SU-DHL-6 (cell line): ENCODE measurements at regions not wholly inside any gene's neighbourhood (a gene's known extent, or its start where the extent isn't known, plus 50 kb on each side); places are given as distances from the start of the nearest gene placed in this dataset.

Source experiments
- H2AFZ ChIP-seq: fragments of 200-600 bp; sonication (generic); 2 replicates; pipeline ENCODE4 v1.6.1; 2014; ENCODE audit warnings: low read depth, mild to moderate bottlenecking, moderate library complexity, mixed read lengths, antibody characterized with exemption, low read length; ENCODE audit not compliant: severe bottlenecking
- H3F3A ChIP-seq: fragments of 200-600 bp; shearing (Covaris generic); 2 replicates; pipeline ENCODE4 v1.6.0; 2016; ENCODE audit warnings: antibody characterized with exemption, mild to moderate bottlenecking; ENCODE audit not compliant: insufficient read depth
- H3K27ac ChIP-seq: fragments of 200-600 bp; sonication (generic); 2 replicates; pipeline ENCODE4 v1.5.1; 2016; ENCODE audit warnings: low read depth, mild to moderate bottlenecking, low read length, moderate library complexity, mixed read lengths
- H3K27me3 ChIP-seq: fragments of 200-600 bp; sonication (generic), shearing (Covaris generic); 2 replicates; pipeline ENCODE4 v1.6.0; 2014; ENCODE audit warnings: mild to moderate bottlenecking, low read length
- H3K36me3 ChIP-seq: fragments of 200-600 bp; sonication (generic); 2 replicates; pipeline ENCODE4 v1.6.1; 2014; ENCODE audit warnings: mild to moderate bottlenecking, low read length, mixed read lengths
- H3K4me2 ChIP-seq: fragments of 300-600, 200-600 bp; shearing (Covaris generic), sonication (generic); 2 replicates; pipeline ENCODE4 v1.6.0; 2014; ENCODE audit warnings: low read length, low read depth, mild to moderate bottlenecking; ENCODE audit not compliant: poor library complexity, severe bottlenecking
- H3K4me3 ChIP-seq: fragments of 200-600 bp; sonication (generic); 2 replicates; pipeline ENCODE4 v1.5.1; 2014; ENCODE audit warnings: antibody characterized with exemption, low read length, mild to moderate bottlenecking, mixed read lengths; ENCODE audit not compliant: insufficient read depth, poor library complexity, severe bottlenecking
- H3K79me2 ChIP-seq: fragments of 200-600 bp; sonication (generic); 2 replicates; pipeline ENCODE4 v1.6.1; 2014; ENCODE audit warnings: mild to moderate bottlenecking, low read length, moderate library complexity; ENCODE audit not compliant: insufficient read depth
- H3K9ac ChIP-seq: fragments of 200-600 bp; sonication (generic); 2 replicates; pipeline ENCODE4 v1.7.0; 2014; ENCODE audit warnings: mild to moderate bottlenecking, low read length
- H3K9me2 ChIP-seq: fragments of 200-600 bp; sonication (generic); replicated peaks from 2 replicates; pipeline ENCODE4 v1.6.1; 2014; ENCODE audit warnings: low read length; ENCODE audit not compliant: insufficient read depth
- H3K9me3 ChIP-seq: fragments of 200-600 bp; sonication (generic); 2 replicates; pipeline ENCODE4 v1.6.1; 2014; ENCODE audit warnings: low read length, mixed read lengths; ENCODE audit not compliant: insufficient read depth
- H4K20me1 ChIP-seq: fragments of 200-600 bp; sonication (generic); 2 replicates; pipeline ENCODE4 v1.6.1; 2014; ENCODE audit warnings: low read depth, mild to moderate bottlenecking, antibody characterized with exemption, low read length, moderate library complexity, mixed read lengths
- CTCF ChIP-seq: fragments of 200-600 bp; sonication (generic); IDR thresholded peaks from one replicate; pipeline ENCODE4 v1.5.1; 2017; ENCODE audit warnings: antibody characterized with exemption, mild to moderate bottlenecking, low read length, moderate library complexity; ENCODE audit not compliant: insufficient read depth, poor library complexity, severe bottlenecking
- EZH2phosphoT487 ChIP-seq: fragments of 200-600 bp; sonication (generic), shearing (Covaris generic); conservative IDR thresholded peaks from 2 replicates; pipeline ENCODE4 v1.6.1; 2018; ENCODE audit warnings: mild to moderate bottlenecking, antibody characterized with exemption, low read length, moderate library complexity, mixed read lengths

GRCh38 chr16:66113223-66113622 lies 253.3 kb upstream of the CDH5 start:
- H4K20me1 ChIP-seq, result no peaks in the 10 kb centered on the region
- no peak overlapping the region for H3K9ac ChIP-seq
- H2AFZ ChIP-seq, result no peak overlapping the region
- H3K9me3 ChIP-seq, result no peaks in the 10 kb centered on the region
- no peak overlapping the region for H3K27ac ChIP-seq
- TF ChIP-seq CTCF, result no peak
- no peak for TF ChIP-seq EZH2phosphoT487
- H3K4me2 ChIP-seq, result no peak overlapping the region
- H3K9me2 ChIP-seq, result no peaks in the 10 kb centered on the region
- H3F3A ChIP-seq, result no peaks in the 10 kb centered on the region
- H3K79me2 ChIP-seq, result no peaks in the 10 kb centered on the region
- H3K27me3 ChIP-seq, result no peaks in the 10 kb centered on the region
- no peaks in the 10 kb centered on the region for H3K36me3 ChIP-seq
- no peak overlapping the region for H3K4me3 ChIP-seq

GRCh38 chr16:66109677-66110076 lies 256.8 kb upstream of the CDH5 start:
- Histone ChIP-seq H3K4me3 (no peak overlapping the region), H3K27ac (no peak overlapping the region), H2AFZ (no peak overlapping the region), H3K36me3 (no peaks in the 10 kb centered on the region), H3K4me2 (no peak overlapping the region), H3K9me2 (no peaks in the 10 kb centered on the region), H4K20me1 (no peaks in the 10 kb centered on the region), H3K27me3 (no peaks in the 10 kb centered on the region), H3F3A (no peaks in the 10 kb centered on the region), H3K9me3 (no peaks in the 10 kb centered on the region), H3K79me2 (no peaks in the 10 kb centered on the region), H3K9ac (no peak overlapping the region)
- TF ChIP-seq EZH2phosphoT487 (no peak), CTCF (no peak)

- Histone ChIP-seq H3K4me2 (no peak overlapping the region), H3K79me2 (no peaks in the 10 kb centered on the region), H4K20me1 (no peaks in the 10 kb centered on the region), H3K9me3 (no peaks in the 10 kb centered on the region), H3K9me2 (no peaks in the 10 kb centered on the region), H2AFZ (no peak overlapping the region), H3F3A (no peaks in the 10 kb centered on the region), H3K9ac (no peak overlapping the region), H3K36me3 (no peaks in the 10 kb centered on the region), H3K27me3 (no peaks in the 10 kb centered on the region), H3K27ac (no peak overlapping the region), H3K4me3 (no peak overlapping the region)
- TF ChIP-seq CTCF (no peak), EZH2phosphoT487 (no peak)
These were observed 258.8 kb upstream of the CDH5 start for GRCh38 chr16:66107661-66108060.

GRCh38 chr16:66103211-66103610 lies 263.3 kb upstream of the CDH5 start:
- H3K9ac ChIP-seq, result no peak overlapping the region
- no peaks in the 10 kb centered on the region for H3F3A ChIP-seq
- no peak overlapping the region for H3K4me3 ChIP-seq
- TF ChIP-seq CTCF, result no peak
- no peak for TF ChIP-seq EZH2phosphoT487
- no peaks in the 10 kb centered on the region for H3K79me2 ChIP-seq
- H3K36me3 ChIP-seq, result no peaks in the 10 kb centered on the region
- H3K27ac ChIP-seq, result no peak overlapping the region
- no peaks in the 10 kb centered on the region for H3K27me3 ChIP-seq
- no peaks in the 10 kb centered on the region for H3K9me2 ChIP-seq
- no peaks in the 10 kb centered on the region for H4K20me1 ChIP-seq
- H3K4me2 ChIP-seq, result no peak overlapping the region
- H2AFZ ChIP-seq, result no peak overlapping the region
- H3K9me3 ChIP-seq, result no peaks in the 10 kb centered on the region
